Effector CD4-positive, alpha-beta T cell (primary cell): ENCODE measurements at regions not wholly inside any gene's neighbourhood (a gene's known extent, or its start where the extent isn't known, plus 50 kb on each side); places are given as distances from the start of the nearest gene placed in this dataset.
"Not testable (repeated sequence)": the region's sequence is repeated elsewhere in the genome, so short reads cannot be mapped to it uniquely, and the experiment has no call there.

Source experiments
- DNase-seq: peaks from one replicate; pipeline ENCODE4 v3.0.0-alpha.2; 2020

DNA sequence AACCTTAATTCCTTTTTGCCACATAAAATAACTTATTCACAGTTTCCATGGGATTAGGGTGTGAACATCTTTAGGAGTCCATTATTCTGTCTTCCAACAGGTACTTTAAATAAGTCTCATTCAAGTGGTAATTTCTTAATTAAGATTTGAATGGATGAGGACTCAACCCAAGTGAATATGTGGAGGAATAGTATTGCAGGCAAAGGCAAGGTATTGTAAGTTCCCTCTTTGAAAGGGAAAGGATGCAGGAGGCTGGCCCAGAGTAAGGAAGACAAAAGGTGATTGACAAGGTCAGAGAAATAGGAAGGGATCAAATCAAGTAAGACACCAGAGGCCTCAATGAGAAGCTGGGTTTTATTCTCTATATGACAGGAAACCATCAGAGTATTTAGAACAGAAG is 238.2 kb upstream of the RBMS1 start:
- no peak for DNase-seq

DNA sequence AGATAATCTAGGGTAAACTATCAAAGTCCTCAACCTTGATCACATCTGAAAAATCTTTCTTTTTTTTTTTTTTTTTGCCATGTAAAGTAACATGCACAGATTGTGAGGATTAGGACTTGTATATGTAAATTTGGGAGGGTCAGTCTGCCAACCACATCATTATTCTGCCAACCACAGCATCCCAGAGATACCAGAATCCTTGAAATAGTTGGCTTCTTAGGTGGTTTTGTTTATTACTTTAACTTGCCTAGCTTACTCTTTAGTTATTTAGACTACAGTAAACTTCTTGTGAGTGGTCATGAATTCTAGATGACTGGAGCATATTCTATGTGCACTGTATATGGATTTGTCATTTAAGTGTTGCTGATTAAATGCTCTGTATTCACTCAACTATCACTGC is 242.1 kb upstream of the RBMS1 start:
- DNase-seq: no peak

DNA sequence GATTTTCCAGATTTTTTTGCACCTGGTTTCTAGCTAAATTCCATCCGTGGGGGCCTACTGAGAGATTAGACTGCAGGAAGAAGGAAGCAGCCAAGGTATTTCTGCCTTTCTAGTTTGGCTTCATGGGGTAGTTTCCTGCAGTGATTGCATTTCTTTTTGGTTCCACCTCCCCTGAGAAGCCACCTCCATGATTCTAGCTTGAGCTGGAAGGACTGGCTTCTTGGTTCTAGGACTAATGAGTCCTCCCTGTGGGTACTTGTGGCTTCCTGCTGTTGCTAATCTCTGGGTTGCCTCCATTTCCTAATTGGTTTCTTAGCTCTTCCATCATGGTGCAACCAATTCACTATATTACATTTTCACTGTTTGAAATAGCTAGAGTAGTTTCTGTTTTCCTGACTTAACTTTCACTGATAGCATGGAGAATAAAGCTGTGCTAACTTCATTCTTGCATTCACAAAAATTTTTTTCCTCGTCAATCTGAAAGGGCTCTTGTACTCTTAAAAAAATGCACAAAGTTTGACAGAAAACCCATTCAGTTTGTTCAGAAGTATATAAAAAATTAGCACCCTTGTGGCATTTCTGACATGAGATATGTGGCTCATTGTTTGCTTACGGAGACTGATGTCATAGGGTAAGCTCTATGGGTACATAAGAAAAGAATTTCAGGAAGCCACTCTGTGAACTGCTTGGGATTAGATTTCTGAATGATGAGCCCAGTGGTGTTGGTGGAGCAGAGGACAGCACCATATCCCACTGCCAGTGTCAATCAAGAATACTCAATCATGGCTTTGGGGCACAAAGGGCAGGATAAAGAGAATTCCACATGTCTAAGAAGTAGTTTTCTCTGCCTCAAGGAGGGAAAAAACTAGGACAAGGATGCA is 242.8 kb upstream of the RBMS1 start:
- no peak for DNase-seq

DNA sequence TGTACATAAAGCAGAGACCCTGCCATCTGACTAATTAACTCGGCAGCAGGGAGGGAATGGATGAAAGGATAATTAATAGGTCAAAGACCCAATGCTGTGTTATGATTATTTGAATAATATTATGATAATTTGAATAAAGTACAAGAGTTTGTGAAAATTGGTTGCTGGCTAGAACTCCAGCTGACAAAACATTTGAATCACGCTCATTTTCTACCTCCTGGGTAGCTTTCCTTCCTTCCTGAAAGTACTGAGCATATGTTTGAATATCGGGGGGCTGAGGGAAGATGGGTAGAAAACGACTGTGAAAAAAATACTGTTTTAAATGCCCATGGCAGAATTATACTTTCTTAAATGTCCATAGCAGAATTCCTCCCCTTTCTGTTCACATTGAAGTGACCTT is 243.6 kb upstream of the RBMS1 start:
- DNase-seq: no peak

DNA sequence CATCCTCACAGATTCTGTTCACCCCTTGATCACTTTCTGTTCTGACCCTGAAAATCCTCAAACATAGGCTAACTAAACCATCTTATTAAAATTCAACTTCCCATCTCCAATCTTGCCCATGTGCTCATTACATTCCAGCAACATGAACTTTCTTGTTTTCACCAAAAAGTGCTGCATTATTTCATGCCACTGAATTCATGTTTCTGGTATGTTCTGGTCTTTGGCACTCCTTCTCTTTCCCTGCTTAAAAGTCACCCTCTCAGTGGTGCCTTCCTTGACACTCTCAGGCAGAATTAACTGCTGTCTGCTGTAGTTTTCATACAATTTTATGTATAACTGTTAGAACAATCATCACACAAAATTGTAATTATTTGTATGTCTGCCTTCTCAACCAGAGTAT is 247.7 kb upstream of the RBMS1 start:
- DNase-seq: no peak

DNA sequence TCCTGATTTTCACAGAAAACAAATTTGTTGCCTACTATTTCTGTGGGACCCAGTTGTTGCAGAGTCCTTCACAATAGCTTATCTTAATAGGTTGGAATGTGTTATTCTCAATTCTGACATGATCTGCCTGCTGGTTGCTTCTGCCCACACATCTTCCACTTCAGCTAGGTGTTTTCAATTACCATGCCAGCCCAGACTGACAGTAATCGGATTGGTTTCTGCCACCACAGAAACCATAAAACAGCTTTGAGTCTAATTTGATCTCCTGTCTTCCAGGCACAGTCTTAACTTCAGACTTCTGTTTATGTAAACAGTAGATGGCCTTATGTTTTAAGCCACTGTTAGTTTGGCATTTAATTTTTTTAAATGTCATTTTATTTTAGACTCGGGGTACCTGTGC is 248.2 kb upstream of the RBMS1 start:
- no peak for DNase-seq

DNA sequence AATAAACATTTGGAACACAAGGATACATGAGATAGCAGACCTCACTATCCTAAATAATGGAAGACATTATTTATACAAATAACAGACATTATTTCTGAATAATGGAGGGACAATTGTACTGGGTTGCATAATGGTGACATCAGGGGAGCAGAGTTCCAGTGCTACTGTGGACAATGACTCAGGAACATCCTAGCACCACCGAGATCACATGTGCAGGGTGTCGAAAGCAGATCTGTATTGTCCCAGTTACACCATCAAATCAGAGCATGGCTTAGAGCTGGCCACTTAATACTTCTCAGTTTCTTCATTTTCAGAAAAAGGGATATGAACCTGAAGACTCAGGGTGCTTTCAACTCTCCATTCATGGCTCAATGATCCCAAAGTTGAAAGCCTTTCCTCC is 249.1 kb upstream of the RBMS1 start:
- DNase-seq: no peak

DNA sequence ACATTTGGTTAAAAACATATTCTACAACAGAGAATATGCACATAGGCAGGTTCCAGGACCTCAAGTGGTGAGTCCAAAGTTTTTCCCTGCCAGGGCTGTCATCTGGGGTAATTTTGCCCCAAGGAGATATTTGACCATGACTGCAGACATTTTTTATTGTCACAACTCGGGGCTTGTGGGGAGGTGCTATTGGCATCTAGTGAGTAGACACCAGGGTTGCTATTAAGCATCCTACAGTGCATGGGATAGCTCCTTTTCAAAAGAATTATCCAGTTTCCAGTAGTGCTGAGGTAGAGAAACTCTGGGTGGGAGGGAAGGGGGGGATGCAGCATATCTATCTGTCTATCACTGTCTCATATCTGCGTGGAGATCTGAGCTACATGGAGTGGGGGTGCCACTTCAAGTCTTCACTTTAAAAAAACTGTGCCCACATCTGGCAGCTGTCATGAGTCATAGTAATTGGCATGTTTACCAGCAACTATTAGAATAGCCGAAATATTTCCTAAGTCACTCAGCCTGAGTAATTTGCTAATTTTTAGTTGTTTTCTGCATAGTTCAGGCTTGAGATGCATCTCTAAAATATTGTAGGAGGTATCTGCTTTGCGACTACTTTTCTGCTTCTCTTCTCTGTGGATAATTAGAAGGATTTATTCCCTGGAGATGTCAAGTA is 254.0 kb upstream of the RBMS1 start:
- no peak for DNase-seq

DNA sequence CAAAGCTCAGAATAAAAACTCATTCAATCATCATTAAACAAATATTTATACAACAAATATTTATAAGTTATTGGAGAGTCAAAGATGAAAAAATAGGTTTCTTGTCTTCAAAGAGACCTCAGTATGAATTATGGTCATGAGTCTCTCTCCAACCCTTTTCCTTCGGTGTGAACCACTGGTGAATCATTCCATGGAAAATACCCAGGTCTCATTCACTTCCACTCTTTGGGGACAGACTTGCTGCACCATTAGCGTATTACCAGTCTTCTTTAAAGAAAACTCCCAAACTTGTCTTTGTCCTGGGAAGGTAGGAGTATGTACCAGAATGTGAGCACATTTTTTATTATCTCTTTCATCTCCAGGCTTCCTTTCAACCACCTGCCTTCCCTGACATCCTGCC is 257.4 kb upstream of the RBMS1 start:
- DNase-seq: no peak

DNA sequence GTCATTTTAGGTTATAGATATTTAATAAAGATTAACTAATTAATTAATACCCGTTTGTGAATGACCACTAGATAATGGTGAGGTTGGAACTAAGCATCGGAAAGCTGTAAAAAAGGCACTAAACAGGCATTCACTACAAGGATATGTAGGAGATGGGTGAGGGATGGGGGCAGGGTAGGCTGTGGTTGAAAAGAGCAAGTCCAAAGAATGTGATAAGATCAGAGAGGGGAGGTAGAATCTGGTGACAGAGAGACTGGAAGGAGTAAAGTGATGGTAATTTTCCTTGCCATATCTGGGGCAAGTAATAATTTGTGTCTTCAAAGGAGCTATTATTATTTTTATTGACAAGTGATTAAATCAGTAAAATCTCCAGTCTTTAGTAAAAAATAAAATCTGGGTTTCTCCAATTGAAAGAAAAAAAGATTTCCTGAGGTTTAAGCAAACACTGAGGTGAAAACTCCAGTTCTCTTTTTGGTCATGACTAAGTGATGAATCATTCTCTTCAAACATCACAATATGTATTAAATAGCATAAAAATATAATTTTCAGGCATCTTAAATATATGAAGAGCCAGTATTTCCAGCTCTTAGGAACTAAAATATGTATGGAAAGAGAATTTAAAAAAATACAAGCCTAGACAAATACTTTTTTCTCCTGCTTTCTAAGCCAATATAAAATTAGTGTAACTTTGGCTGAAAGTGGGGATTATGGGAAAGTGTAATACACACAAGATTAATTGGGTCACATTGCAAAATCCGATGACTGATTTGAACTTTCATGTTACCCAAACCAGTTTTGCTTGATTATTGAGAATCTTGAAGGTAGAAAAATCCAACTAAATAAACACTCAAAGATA is 259.1 kb upstream of the RBMS1 start:
- no peak for DNase-seq

DNA sequence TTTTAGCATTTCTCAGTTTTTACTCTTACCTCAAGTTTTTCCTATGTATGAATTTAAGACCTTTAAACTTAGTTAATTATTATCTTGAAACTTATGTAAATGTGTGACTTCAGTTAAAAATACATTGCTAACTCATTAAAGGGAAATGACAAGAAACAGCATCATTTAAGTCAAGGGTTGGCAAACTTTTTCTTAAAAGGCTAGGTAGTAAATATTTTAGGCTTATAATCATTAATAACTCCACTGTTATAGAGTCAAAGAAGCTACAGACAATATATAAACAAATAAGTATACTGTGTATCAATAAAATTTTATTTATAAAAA is 259.7 kb upstream of the RBMS1 start:
- DNase-seq: no peak

DNA sequence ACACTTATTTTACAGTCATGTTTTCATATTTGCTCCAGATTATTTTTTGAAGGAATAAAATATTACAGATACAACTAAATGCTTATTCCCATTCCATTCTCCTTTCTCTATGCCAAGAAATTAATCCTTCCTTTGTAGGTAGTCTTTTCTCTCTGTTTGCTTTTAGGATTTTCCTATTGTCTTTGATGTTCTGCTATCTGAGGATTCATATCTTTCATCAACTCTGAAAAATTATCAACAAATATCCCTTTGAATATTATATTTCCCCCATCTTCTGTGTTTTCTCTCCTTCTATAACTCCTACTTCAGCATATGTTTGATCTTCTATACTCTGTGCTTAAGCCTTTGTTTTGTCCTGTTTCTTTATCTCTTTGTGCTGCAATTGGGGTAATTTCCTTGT is 260.4 kb upstream of the RBMS1 start:
- no peak for DNase-seq

DNA sequence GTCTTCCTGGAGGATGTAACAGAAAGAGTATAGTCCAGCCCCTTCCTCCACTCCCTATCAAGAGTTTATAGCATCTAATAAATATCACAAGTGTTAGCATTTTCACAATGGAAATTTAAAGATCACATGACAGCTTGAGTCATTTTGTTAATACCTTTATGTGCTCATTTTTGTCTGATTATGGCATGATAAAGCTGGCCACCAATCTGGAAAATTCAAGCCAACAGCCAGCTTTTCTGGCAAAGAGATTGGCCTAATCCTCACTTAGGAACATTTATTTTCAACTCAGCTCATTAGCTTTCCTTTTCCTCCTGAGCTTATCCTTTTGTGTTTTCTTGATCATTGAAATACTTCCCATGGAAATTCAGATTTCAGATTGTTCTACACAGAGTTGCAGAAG is 262.9 kb upstream of the RBMS1 start:
- DNase-seq: no peak

DNA sequence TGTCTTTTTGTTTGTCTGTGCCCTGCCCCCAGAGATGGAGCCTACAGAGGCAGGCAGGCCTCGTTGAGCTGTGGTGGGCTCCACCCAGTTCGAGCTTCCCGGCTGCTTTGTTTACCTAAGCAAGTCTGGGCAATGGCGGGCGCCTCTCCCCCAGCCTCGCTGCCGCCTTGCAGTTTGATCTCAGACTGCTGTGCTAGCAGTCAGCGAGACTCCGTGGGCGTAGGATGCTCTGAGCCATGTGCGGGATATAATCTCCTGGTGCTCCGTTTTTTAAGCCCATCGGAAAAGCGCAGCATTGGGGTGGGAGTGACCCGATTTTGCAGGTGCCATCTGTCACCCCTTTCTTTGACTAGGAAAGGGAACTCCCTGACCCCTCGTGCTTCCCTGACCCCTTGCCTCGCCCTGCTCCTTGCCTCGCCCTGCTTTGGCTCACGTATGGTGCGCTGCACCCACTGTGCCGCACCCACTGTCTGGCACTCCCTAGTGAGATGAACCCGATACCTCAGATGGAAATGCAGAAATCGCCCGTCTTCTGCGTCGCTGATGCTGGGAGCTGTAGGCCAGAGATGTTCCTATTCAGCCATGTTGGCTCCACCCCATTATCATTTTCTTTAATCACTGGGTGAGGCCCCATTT is 269.0 kb upstream of the RBMS1 start:
- not testable (repeated sequence) for DNase-seq

DNA sequence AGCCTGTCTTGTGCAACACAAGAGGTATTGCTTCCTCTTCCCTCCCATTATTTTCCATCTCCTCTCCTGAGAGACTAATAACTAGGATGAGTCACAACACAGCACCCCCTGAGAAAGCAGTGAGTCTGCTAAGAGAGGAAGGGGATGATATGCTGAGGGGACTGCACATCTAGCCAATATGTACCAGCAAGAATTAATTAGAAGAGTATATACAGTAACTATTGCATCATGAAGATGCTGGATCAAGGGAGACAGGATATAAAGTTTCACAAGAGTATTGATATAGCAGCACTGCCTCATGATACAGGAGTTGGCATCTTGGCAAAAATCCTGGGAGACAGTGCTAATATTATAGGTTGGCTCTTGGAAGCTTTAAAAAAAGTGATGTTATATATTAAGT is 289.9 kb upstream of the RBMS1 start:
- no peak for DNase-seq

DNA sequence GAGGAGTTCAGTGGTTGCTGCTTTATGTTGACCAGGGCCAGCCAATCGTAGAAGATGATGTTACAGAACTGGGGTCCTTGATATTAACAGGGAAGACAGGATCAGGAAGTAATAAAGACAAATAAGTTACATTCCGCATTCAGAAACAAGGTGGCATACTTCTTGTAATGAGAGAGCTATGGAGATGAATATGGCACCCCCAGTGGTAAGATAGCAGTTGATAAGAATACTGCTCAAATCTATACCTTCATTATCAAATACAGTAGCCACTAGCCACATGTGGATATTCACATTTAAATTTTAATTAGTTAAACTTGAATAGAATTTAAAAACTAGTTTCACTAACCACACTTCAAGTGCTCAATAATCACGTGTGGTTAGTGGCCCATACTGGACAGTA is 290.4 kb upstream of the RBMS1 start:
- no peak for DNase-seq

DNA sequence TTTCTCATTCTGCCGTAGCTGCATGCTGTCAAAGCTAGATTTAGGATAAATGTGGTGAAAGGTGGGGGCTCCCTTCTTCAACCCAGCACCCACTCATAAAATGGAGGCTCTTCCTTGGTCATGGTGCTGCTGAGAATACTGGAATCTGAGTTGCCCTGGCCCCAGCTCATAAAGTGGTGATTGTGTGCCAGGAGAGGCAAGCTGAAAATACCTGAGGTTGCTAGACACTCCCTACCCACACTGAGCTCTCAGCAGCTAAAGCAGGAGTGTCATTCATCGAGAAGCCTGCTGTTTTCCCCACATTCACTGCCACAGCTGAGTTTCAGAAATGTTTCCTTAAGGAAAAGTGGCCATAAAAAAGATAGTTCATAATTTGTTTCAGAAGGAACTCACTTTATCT is 297.1 kb upstream of the RBMS1 start:
- DNase-seq: no peak

DNA sequence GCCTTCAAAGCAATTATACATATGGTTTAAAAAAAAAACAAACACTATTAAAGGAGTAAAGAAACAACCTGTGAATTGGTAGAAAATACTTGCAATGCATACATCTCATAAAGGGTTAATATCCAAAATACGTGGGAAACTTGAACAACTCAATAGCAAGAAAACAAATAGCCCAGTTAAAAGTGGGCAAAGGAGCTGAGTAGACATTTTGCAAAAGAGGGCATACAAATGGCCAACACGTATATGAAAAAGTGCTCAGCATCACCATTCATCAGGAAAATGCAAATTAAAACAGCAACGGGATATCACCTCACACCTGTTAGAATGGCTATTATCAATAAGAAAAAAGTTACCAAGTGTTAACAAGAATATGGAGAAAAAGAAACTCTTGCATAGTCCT is 298.3 kb upstream of the RBMS1 start:
- DNase-seq: no peak

DNA sequence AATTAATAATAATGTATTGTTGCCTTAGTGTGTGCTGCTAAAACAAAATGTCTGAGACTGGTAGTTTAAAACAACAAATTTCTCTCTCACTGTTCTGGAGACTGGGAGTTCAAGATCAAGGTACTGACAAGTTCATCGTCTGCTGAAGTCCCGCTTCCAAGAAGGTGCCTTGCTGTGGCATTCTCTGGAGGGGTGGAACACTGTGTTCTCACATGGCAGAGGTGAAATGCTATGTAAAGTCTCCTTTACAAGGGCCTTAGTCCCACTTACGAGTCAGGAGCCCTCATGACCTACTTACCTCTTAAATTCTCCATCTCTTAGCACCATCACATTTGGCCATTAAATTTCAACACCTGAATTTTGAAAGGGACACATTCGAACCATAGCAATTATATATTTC is 299.2 kb upstream of the RBMS1 start:
- no peak for DNase-seq

DNA sequence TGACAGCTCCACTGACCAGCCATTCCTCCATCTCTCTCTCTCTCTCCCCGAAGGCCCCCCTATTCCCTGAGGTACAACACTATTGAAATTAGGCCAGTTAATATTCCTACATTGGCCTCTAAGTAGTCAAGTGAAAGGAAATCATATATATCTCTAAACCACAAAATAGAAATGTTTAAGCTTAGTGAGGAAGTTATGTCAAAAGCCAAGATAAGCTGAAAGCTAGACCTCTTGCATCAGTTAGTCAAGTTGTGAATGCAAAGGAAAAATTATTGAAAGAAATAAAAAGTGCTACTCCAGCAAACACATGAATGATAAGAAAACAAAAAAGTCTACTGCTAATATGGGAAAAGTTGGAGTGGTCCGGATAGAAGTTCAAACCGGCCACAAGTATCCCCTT is 301.3 kb upstream of the RBMS1 start:
- no peak for DNase-seq

DNA sequence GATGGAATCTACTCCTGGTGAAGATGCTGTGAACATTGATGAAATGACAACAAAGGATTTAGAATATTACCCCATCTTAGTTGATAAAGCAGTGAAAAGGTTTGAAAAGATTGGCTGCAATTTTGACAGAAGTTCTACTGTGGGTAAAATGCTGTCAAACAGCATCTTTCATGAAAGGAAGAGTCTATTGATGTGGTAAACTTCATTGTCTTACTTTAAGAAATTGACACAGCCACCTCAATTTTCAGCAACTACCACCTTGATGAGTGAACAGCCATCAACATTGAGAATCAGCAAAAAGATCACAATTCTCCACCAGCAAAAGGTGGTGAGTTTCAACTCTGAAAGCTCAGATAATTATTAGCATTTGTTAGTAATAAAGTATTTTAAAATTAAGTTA is 310.3 kb upstream of the RBMS1 start:
- no peak for DNase-seq

DNA sequence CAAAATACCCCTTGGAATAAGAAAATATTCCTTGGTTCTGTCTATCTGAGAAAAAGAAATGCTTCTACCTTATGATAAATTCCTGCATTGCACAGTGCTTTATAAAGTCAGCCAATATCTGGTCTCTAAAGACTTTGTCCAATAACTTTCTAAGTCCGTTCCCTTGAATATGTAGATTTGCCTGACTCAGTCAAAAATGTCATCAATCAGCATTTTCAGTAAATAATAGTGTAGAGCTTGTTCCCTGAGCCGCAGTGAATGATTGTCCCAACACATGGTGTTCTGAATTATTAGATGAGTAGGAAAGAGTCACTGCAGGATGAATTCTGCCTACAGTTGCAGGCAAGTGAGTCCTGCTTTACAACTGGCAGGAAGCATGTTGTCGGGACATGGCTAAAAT is 316.8 kb upstream of the RBMS1 start:
- no peak for DNase-seq

DNA sequence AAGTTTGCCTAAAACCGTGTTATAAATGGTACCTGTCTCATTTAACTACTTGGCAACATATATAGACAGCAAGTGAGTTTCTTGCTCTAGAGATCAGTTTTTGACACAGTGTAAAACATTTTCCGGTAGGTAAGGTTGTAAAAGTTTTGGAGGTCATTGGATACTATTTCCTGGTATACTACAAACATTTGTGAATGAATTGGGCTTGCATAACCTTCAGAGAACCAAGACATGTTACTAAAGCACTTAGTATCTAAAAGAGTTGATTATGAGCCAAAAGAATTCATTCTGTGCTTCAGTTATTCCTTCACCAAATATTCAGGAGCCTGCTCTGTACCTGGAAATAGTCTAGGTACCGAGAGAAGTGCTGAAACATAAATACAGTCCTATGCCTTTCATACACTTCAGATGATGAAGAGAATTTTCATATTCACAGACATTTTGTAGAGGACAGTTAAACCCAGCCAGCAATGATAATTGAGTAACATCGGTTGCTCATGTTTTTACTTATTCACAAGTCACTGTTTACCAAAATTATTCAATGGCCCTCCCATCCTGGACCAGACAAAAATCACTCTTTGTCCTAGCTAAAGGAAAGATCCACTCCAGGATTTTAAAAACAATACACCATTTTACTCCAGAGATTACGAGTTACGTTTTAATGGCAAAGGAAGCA is 319.4 kb upstream of the RBMS1 start:
- DNase-seq: no peak
